OCI-LY7 (cell line): ENCODE measurements at regions not wholly inside any gene's neighbourhood (a gene's known extent, or its start where the extent isn't known, plus 50 kb on each side); places are given as distances from the start of the nearest gene placed in this dataset.

Source experiments
- BruUV-seq: library from RNA; stranded (reverse); fragments of 400-500 nt; replicated peaks from 2 replicates; lab custom pipeline; 2021; lab: Mats Ljungman, UMichigan
- CTCF ChIA-PET: fragments of 300-600 bp; sonication (Branson Sonifier 250); formaldehyde crosslinking; loops from one replicate; lab custom pipeline; 2022; ENCODE audit warnings: antibody characterized with exemption; ENCODE audit not compliant: unreplicated experiment; lab: Charles Lee
- POLR2A ChIA-PET: fragments of 300-600 bp; sonication (Branson Sonifier 250); formaldehyde crosslinking; loops from one replicate; lab custom pipeline; 2022; ENCODE audit warnings: antibody characterized with exemption; lab: Charles Lee
- DNase-seq: peaks from one replicate; pipeline ENCODE4 v3.0.0-alpha.2; 2015; ENCODE audit warnings: low spot score
- H2AFZ ChIP-seq: fragments of 200-600 bp; sonication (generic), shearing (Covaris generic); 2 replicates; pipeline ENCODE4 v1.6.1; 2014; ENCODE audit warnings: mild to moderate bottlenecking, antibody characterized with exemption, low read length, moderate library complexity
- H3K27ac ChIP-seq: fragments of 200-600 bp; sonication (generic); 2 replicates; pipeline ENCODE4 v1.5.1; 2014; ENCODE audit warnings: mixed run types, low read depth, mild to moderate bottlenecking, moderate library complexity, low read length, inconsistent platforms; ENCODE audit not compliant: poor library complexity, severe bottlenecking
- H3K36me3 ChIP-seq: fragments of 200-600 bp; sonication (generic); 2 replicates; pipeline ENCODE4 v1.6.1; 2014; ENCODE audit warnings: mild to moderate bottlenecking, antibody characterized with exemption, low read length, moderate library complexity, mixed read lengths; ENCODE audit not compliant: insufficient read depth
- H3K4me1 ChIP-seq: fragments of 200-600 bp; sonication (generic); 2 replicates; pipeline ENCODE4 v1.5.1; 2014; ENCODE audit warnings: mild to moderate bottlenecking, low read length; ENCODE audit not compliant: insufficient read depth, poor library complexity, severe bottlenecking
- H3K4me2 ChIP-seq: fragments of 200-600 bp; sonication (generic); 2 replicates; pipeline ENCODE4 v1.6.1; 2014; ENCODE audit warnings: mild to moderate bottlenecking, low read length
- H3K4me3 ChIP-seq: fragments of 200-600 bp; sonication (generic); 2 replicates; pipeline ENCODE4 v1.5.1; 2014; ENCODE audit warnings: mild to moderate bottlenecking, low read depth, low read length; ENCODE audit not compliant: poor library complexity, severe bottlenecking
- H3K79me2 ChIP-seq: fragments of 200-600 bp; sonication (generic); 2 replicates; pipeline ENCODE4 v1.6.1; 2016; ENCODE audit warnings: low read depth, mild to moderate bottlenecking, low read length, moderate library complexity, mixed read lengths; ENCODE audit not compliant: insufficient read depth
- H3K9me2 ChIP-seq: fragments of 200-600 bp; sonication (generic); 2 replicates; pipeline ENCODE4 v1.6.1; 2016; ENCODE audit warnings: mild to moderate bottlenecking, low read length, mixed read lengths; ENCODE audit not compliant: insufficient read depth
- H3K9me3 ChIP-seq: fragments of 200-600 bp; sonication (generic); 2 replicates; pipeline ENCODE4 v1.6.1; 2014; ENCODE audit warnings: mild to moderate bottlenecking, mixed run types, low read length, mixed read lengths
- H4K20me1 ChIP-seq: fragments of 200-600 bp; sonication (generic); 2 replicates; pipeline ENCODE4 v1.6.1; 2014; ENCODE audit warnings: mild to moderate bottlenecking, antibody characterized with exemption, low read length, moderate library complexity, mixed read lengths; ENCODE audit not compliant: insufficient read depth
- EZH2phosphoT487 ChIP-seq: fragments of 200-600 bp; sonication (generic); IDR thresholded peaks from 2 replicates; pipeline ENCODE4 v1.6.1; 2018; ENCODE audit warnings: low read depth, borderline replicate concordance, mild to moderate bottlenecking, mixed run types, antibody characterized with exemption, low read length, moderate library complexity, mixed read lengths
- intact Hi-C: fragments of 100-400 bp; cut with micrococcal nuclease; formaldehyde crosslinking; loops from one replicate; pipeline ENCODE4 v1.10.0; 2022; ENCODE audit not compliant: unreplicated experiment
- TF ChIP-seq, protein P1 (sequence below): fragments of 200-600 bp; sonication (generic); conservative IDR thresholded peaks from 2 replicates; pipeline ENCODE4 v1.5.1; 2014; ENCODE audit warnings: mild to moderate bottlenecking, antibody characterized with exemption, low read length, moderate library complexity, mixed read lengths

DNA sequence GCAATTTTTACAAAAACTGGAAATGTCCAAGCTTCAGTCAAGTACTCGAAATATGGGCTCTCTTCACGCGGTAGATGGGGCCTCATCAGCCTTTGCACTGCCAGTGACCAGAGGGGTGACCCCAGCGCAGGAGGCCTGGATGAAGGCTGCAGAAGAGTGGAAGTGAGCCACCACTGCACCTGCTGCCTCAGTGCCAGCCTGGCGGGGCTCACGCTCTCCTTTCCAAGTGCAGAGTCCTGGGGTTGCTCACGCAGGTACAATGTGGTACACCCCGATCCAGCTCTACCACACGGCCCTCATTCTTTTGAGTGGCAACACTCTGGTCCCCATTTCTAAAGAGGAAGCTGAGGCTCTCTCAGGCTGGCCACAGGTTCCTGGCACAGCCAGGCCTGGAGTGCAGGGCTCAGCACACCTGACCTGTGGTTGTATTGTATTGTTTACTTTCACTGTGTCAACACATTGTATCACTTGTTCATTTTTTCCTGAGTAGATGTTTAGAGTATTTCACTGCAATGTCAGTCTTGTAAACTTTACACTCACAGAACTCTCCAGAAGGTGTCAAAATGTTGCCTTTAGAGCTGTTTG lies 97.3 kb upstream of the SOX1 start:
- intact Hi-C loops = no loop called here
- Histone ChIP-seq H4K20me1 (no peaks in the 10 kb centered on the region), H3K27ac (no peak overlapping the region), H3K36me3 (no peaks in the 10 kb centered on the region), H3K4me1 (no peaks in the 10 kb centered on the region), H3K9me2 (no peaks in the 10 kb centered on the region), H2AFZ (no peak overlapping the region), H3K9me3 (no peaks in the 10 kb centered on the region), H3K4me2 (no peak overlapping the region), H3K79me2 (no peaks in the 10 kb centered on the region), H3K4me3 (no peak overlapping the region)
- no TSS peak for BruUV-seq
- ChIA-PET CTCF (no interaction called here), POLR2A (no interaction called here)
- no peak for DNase-seq
- TF ChIP-seq, protein P1, sequence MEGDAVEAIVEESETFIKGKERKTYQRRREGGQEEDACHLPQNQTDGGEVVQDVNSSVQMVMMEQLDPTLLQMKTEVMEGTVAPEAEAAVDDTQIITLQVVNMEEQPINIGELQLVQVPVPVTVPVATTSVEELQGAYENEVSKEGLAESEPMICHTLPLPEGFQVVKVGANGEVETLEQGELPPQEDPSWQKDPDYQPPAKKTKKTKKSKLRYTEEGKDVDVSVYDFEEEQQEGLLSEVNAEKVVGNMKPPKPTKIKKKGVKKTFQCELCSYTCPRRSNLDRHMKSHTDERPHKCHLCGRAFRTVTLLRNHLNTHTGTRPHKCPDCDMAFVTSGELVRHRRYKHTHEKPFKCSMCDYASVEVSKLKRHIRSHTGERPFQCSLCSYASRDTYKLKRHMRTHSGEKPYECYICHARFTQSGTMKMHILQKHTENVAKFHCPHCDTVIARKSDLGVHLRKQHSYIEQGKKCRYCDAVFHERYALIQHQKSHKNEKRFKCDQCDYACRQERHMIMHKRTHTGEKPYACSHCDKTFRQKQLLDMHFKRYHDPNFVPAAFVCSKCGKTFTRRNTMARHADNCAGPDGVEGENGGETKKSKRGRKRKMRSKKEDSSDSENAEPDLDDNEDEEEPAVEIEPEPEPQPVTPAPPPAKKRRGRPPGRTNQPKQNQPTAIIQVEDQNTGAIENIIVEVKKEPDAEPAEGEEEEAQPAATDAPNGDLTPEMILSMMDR = no peak
- no peak for TF ChIP-seq EZH2phosphoT487

DNA sequence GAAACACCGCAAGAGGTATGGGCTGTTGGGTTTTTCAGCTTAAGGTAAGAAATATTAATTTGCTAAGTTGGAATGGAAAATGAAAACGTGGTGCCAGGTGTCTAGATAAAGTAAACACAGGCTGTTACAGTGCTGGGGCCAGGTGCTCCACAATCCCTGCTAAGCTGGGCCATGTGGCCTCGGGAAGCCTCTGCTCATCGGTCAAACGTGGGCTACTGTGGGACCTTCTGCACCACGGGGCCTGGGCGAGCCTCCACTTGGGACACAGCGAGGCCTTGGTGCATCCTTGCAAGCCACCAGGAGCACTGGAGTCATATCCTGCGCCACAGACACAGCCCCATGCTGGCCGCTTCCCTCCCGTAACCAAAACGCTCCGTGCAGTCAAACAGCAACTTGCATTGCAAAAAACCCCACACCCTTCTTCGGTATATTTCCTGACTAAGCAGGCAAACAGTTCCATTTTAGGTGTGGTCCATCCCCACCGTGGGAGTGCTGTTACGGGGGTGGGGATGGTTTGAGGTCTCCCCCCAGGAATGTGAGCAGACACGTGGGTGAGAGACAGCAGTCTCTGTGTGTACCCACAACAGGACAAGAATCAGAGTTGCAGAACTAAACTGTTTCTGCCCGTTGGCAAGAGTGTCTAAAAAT lies 96.3 kb upstream of the SOX1 start:
- H2AFZ ChIP-seq = no peak overlapping the region
- no TSS peak for BruUV-seq
- no peaks in the 10 kb centered on the region for H3K9me2 ChIP-seq
- H4K20me1 ChIP-seq = no peaks in the 10 kb centered on the region
- POLR2A ChIA-PET = no interaction called here
- no peaks in the 10 kb centered on the region for H3K9me3 ChIP-seq
- H3K36me3 ChIP-seq = no peaks in the 10 kb centered on the region
- no peak overlapping the region for H3K27ac ChIP-seq
- DNase-seq = no peak
- CTCF ChIA-PET = no interaction called here
- no peak overlapping the region for H3K4me3 ChIP-seq
- TF ChIP-seq, protein P1 = no peak
- no peak for TF ChIP-seq EZH2phosphoT487
- intact Hi-C loops = no loop called here
- no peaks in the 10 kb centered on the region for H3K4me1 ChIP-seq
- H3K4me2 ChIP-seq = no peak overlapping the region
- H3K79me2 ChIP-seq = no peaks in the 10 kb centered on the region
